GM12872 (cell line): ENCODE measurements at regions not wholly inside any gene's neighbourhood (a gene's known extent, or its start where the extent isn't known, plus 50 kb on each side); places are given as distances from the start of the nearest gene placed in this dataset.

Source experiments
- TF ChIP-seq, protein P1 (sequence below): IDR thresholded peaks from 3 replicates; pipeline ENCODE4 v1.5.1; 2011; ENCODE audit warnings: low read depth, mild to moderate bottlenecking, low read length, moderate library complexity; ENCODE audit not compliant: insufficient read depth

DNA sequence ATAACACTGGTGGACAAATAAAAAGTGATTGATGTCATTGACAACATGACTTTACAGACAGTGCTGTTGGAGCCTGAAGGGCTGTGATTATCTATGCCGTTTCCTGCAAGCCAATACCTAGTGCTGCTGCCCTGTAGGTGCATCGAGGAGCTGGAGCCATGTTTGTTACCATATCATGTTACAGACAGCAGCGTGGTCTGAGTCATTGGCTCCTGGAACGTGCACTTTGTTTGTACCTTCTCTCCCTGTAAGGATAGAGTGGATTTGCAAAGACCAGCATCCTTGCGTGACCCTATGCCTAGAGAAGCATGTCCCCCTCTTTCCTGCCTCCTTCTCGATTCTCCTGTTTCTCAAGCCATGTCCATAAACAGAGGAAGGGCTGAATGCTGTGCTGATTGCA is 597.2 kb downstream of the TYW1 start:
- TF ChIP-seq, protein P1, sequence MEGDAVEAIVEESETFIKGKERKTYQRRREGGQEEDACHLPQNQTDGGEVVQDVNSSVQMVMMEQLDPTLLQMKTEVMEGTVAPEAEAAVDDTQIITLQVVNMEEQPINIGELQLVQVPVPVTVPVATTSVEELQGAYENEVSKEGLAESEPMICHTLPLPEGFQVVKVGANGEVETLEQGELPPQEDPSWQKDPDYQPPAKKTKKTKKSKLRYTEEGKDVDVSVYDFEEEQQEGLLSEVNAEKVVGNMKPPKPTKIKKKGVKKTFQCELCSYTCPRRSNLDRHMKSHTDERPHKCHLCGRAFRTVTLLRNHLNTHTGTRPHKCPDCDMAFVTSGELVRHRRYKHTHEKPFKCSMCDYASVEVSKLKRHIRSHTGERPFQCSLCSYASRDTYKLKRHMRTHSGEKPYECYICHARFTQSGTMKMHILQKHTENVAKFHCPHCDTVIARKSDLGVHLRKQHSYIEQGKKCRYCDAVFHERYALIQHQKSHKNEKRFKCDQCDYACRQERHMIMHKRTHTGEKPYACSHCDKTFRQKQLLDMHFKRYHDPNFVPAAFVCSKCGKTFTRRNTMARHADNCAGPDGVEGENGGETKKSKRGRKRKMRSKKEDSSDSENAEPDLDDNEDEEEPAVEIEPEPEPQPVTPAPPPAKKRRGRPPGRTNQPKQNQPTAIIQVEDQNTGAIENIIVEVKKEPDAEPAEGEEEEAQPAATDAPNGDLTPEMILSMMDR, result no peak

GRCh38 chr7:67595431-67596180 is 599.0 kb downstream of the TYW1 start:
- TF ChIP-seq, protein P1, result no peak

DNA sequence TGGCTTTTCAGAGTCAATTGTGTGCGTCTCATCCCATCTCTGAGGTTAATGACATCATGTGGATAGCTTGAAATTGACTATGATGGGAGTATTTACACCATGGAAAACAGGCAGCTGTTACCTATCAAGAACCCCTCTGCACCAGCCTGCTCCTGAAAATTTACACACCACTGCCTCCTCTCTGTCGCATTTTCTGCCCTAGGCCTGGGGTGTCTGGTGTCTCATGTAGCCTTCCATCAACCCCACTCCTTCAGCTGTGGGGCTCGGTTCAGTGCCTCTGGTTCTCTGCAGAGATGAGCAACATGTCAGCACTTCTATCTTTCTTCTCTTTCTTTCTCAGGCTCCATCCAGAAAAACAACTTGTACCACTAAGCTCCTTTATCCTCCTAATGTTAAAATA is 600.5 kb downstream of the TYW1 start:
- TF ChIP-seq, protein P1, result no peak

- TF ChIP-seq, protein P1, result no peak
These were observed 601.8 kb downstream of the TYW1 start for GRCh38 chr7:67598469-67598868.

DNA sequence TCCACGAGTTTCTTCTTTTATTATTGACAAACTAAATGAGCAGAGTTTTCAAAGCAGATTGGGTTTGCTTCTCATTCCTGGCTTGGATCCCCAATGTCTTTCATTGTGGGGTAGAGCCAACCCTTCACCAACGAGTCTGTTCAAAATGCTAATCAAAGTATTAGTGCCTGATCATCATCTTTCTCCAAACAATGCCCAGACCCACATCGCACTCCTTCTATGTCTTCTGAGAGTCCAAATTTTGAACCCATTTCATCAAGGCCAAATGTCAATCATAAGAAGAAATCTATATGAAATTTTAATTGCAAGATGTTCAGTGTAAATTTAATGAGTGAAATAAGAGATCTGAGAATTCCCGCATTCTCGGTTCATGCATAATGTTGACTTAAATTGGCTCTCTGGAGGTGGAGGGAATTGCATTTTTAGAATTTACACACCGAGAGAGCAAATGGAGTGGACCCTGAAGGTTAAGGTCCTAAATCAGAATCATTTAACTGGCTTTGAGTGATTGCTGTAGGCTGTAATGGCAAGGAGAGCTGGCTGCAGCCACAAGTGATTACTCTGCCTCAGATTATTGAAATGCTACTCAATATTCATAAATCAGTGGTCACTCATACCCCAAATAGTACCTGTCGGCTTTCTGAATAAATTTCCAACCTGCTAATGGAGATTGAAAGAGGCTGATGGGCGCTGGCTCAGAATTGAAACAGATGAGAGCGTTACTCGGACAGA is 602.9 kb downstream of the TYW1 start:
- TF ChIP-seq, protein P1, result no peak

DNA sequence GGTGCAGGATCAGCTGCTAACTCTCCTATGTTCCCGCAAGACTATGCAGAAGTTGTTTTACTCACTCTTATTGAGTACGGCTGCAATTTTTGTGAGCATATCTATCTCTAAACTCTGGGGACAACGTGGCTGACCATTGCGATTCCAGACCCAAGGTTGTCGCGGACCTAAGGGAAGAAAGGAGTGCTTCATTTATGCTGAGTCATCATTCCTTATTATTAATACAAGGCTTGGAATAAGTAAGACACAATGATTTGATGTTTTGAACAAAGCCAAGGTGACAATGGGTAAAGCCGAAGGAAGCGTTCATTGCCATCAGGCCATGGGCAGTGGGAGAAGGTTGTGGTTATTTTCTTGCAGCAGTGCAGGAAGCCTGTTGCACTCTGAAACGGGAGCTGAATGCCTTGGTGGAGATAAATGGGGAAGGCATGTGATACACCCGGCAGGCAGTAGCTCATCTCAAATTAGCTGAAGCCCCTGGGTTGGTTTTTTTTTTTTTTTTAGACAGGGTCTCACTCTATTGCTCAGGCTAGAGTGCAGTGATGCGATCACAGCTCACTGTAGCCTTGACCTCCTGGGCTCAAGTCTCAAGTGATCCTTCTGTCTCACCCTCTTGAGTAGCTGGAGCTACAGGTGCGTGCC is 605.7 kb downstream of the TYW1 start:
- TF ChIP-seq, protein P1, result no peak
